IMR-90 (cell line): ENCODE measurements at regions not wholly inside any gene's neighbourhood (a gene's known extent, or its start where the extent isn't known, plus 50 kb on each side); places are given as distances from the start of the nearest gene placed in this dataset.

Source experiments
- ATAC-seq: fragments of 200-7000 bp; cut with Tn5 transposase; 2 replicates; pipeline ENCODE4 v1.9.1; 2020; ENCODE audit warnings: low read depth, mild to moderate bottlenecking, moderate library complexity
- BruUV-seq: library from RNA; stranded (reverse); fragments of 400-500 nt; replicated peaks from 2 replicates; lab custom pipeline; 2021; lab: Mats Ljungman, UMichigan
- CTCF ChIA-PET: fragments of 300-600 bp; formaldehyde crosslinking; extraction: SDS; loops from one replicate; lab custom pipeline; 2021; ENCODE audit warnings: antibody characterized with exemption; lab: Yijun Ruan, JAX
- POLR2A ChIA-PET: fragments of 300-600 bp; sonication (Branson Sonifier 250); formaldehyde crosslinking; loops from one replicate; lab custom pipeline; 2022; ENCODE audit warnings: antibody characterized with exemption; ENCODE audit not compliant: unreplicated experiment; lab: Charles Lee
- DNase-seq: peaks from one replicate; pipeline ENCODE4 v3.0.0; 2013
- H2AFZ ChIP-seq: replicated peaks from 2 replicates; pipeline ENCODE3; 2013; ENCODE audit warnings: low read length, mild to moderate bottlenecking; ENCODE audit not compliant: poor library complexity
- H2AK5ac ChIP-seq: 2 replicates; pipeline ENCODE4 v1.6.1; 2013; ENCODE audit warnings: low read depth, low read length, inconsistent platforms
- H2AK9ac ChIP-seq: replicated peaks from 2 replicates; pipeline ENCODE3; 2013; ENCODE audit warnings: mild to moderate bottlenecking, low read depth, low read length, moderate library complexity; ENCODE audit not compliant: poor library complexity
- H2BK120ac ChIP-seq: 2 replicates; pipeline ENCODE4 v1.6.1; 2013; ENCODE audit warnings: low read depth, low read length, inconsistent platforms
- H2BK15ac ChIP-seq: 3 replicates; pipeline ENCODE4 v1.6.1; 2013; ENCODE audit warnings: low read depth, low read length, inconsistent platforms
- H2BK20ac ChIP-seq: 2 replicates; pipeline ENCODE4 v1.6.1; 2013; ENCODE audit warnings: low read depth, mild to moderate bottlenecking, inconsistent platforms, low read length, moderate library complexity
- H2BK5ac ChIP-seq: 2 replicates; pipeline ENCODE4 v1.6.1; 2013; ENCODE audit warnings: mild to moderate bottlenecking, low read depth, low read length, inconsistent platforms; ENCODE audit not compliant: poor library complexity, severe bottlenecking
- H3K14ac ChIP-seq: replicated peaks from 2 replicates; pipeline ENCODE4 v1.6.1; 2013; ENCODE audit warnings: low read depth, low read length, inconsistent platforms
- H3K18ac ChIP-seq: 2 replicates; pipeline ENCODE4 v1.6.1; 2013; ENCODE audit warnings: low read depth, low read length, control low read depth
- H3K23ac ChIP-seq: 2 replicates; pipeline ENCODE4 v1.6.1; 2013; ENCODE audit warnings: low read depth, low read length, inconsistent platforms
- H3K27ac ChIP-seq: 2 replicates; pipeline ENCODE4 v1.5.1; 2013; ENCODE audit warnings: mild to moderate bottlenecking, control low read depth, low read length; ENCODE audit not compliant: insufficient read depth
- H3K27me3 ChIP-seq: 2 replicates; pipeline ENCODE4 v1.6.1; 2013; ENCODE audit warnings: low read length; ENCODE audit not compliant: control insufficient read depth, insufficient read depth
- H3K36me3 ChIP-seq: 2 replicates; pipeline ENCODE4 v1.6.1; 2013; ENCODE audit warnings: low read length, mixed read lengths; ENCODE audit not compliant: control insufficient read depth, insufficient read depth
- H3K4ac ChIP-seq: 2 replicates; pipeline ENCODE4 v1.6.1; 2013; ENCODE audit warnings: low read depth, low read length, inconsistent platforms
- H3K4me1 ChIP-seq: 2 replicates; pipeline ENCODE4 v1.6.1; 2013; ENCODE audit warnings: low read length, mixed read lengths; ENCODE audit not compliant: control insufficient read depth, insufficient read depth
- H3K4me2 ChIP-seq: 2 replicates; pipeline ENCODE4 v1.6.1; 2013; ENCODE audit warnings: low read depth, mild to moderate bottlenecking, control low read depth, low read length, moderate library complexity
- H3K4me3 ChIP-seq: 2 replicates; pipeline ENCODE4 v1.5.1; 2013; ENCODE audit warnings: low read depth, mild to moderate bottlenecking, control low read depth, low read length, moderate library complexity; ENCODE audit not compliant: insufficient read depth
- H3K56ac ChIP-seq: 2 replicates; pipeline ENCODE4 v1.6.1; 2013; ENCODE audit warnings: low read length, inconsistent platforms; ENCODE audit not compliant: insufficient read depth; ENCODE audit errors: extremely low read depth
- H3K79me1 ChIP-seq, 2 experiments: 2 replicates each; pipeline ENCODE4 v1.6.1; 2013; ENCODE audit warnings: low read length in 2 of 2, inconsistent platforms in 1 of 2, low read depth in 1 of 2
- H3K9ac ChIP-seq: 2 replicates; pipeline ENCODE4 v1.6.1; 2013; ENCODE audit warnings: low read depth, low read length, control low read depth
- H3K9me1 ChIP-seq: 2 replicates; pipeline ENCODE4 v1.6.1; 2013; ENCODE audit warnings: low read length, inconsistent platforms; ENCODE audit not compliant: insufficient read depth
- H3K9me3 ChIP-seq: 2 replicates; pipeline ENCODE4 v1.6.1; 2013; ENCODE audit warnings: low read length; ENCODE audit not compliant: control insufficient read depth, insufficient read depth
- H4K20me1 ChIP-seq: 2 replicates; pipeline ENCODE4 v1.6.1; 2013; ENCODE audit warnings: low read length, inconsistent platforms; ENCODE audit not compliant: insufficient read depth
- H4K5ac ChIP-seq: 2 replicates; pipeline ENCODE4 v1.6.1; 2013; ENCODE audit warnings: mild to moderate bottlenecking, low read depth, low read length, control low read depth
- H4K8ac ChIP-seq, 2 experiments: 2 replicates each; pipeline ENCODE4 v1.6.1; 2013; ENCODE audit warnings: low read depth in 2 of 2, low read length in 2 of 2, control low read depth in 1 of 2, inconsistent platforms in 1 of 2
- H4K91ac ChIP-seq: 2 replicates; pipeline ENCODE4 v1.6.1; 2013; ENCODE audit warnings: low read depth, low read length, inconsistent platforms; ENCODE audit not compliant: insufficient read depth
- CEBPB ChIP-seq: IDR thresholded peaks from 2 replicates; pipeline ENCODE4 v1.6.1; 2012; ENCODE audit warnings: low read depth, low read length, improper control_type of control experiment
- MAFK ChIP-seq: IDR thresholded peaks from 2 replicates; pipeline ENCODE4 v1.6.1; 2012; ENCODE audit warnings: low read depth, low read length, improper control_type of control experiment
- RCOR1 ChIP-seq: IDR thresholded peaks from 2 replicates; pipeline ENCODE4 v1.6.1; 2012; ENCODE audit warnings: mild to moderate bottlenecking, low read length, improper control_type of control experiment; ENCODE audit not compliant: insufficient replicate concordance
- WGBS, 2 experiments: methylation state at CpG; one replicate each; pipeline versions ENCODE4 v1.1.5 to v1.1.7; 2013; ENCODE audit warnings: missing lambda C conversion rate in 2 of 2; ENCODE audit not compliant: insufficient read length in 1 of 2; ENCODE audit errors: extremely low coverage in 2 of 2; 5-methylcytosine and 5-hydroxymethylcytosine counted together
- dilution Hi-C: fragments of 300-500 bp; cut with HindIII; formaldehyde crosslinking; loops from one replicate; pipeline ENCODE4 v1.14.3; 2018; ENCODE audit warnings: low sequenced_read_pairs; ENCODE audit not compliant: unreplicated experiment
- in situ Hi-C: fragments of 300-500 bp; cut with MboI; formaldehyde crosslinking; loops from 3 replicates; pipeline ENCODE4 v1.14.3; 2019; ENCODE audit warnings: low sequenced_read_pairs, inconsistent platforms, mixed read lengths
- intact Hi-C: fragments of 100-400 bp; cut with micrococcal nuclease; formaldehyde crosslinking; loops from 2 replicates; pipeline ENCODE4 v1.10.0; 2022
- TF ChIP-seq, protein P1 (sequence below): conservative IDR thresholded peaks from 2 replicates; pipeline ENCODE4 v1.5.1; 2012; ENCODE audit warnings: mild to moderate bottlenecking, low read depth, low read length, improper control_type of control experiment

GRCh38 chr18:39746201-39746600, 2180.6 kb upstream of the CELF4 start:
- H2AFZ ChIP-seq, result no peak overlapping the region
- WGBS, 2 experiments, result no CpG with 5 or more reads among the region's 4 CpGs
- dilution Hi-C loops (no loop called here), intact Hi-C loops (no loop called here), in situ Hi-C loops (no loop called here)
- DNase-seq (peak; percentile 1), ATAC-seq (no peak)
- H3K4me2 ChIP-seq, result no peak overlapping the region
- no peak overlapping the region for H3K14ac ChIP-seq
- no peak overlapping the region for H3K4me3 ChIP-seq
- peaks cover 3% of the 10 kb centered on the region for H3K9me1 ChIP-seq
- ChIA-PET CTCF (no interaction called here), POLR2A (no interaction called here)
- H3K27ac ChIP-seq, result no peak overlapping the region
- no peak overlapping the region for H2AK5ac ChIP-seq
- H3K56ac ChIP-seq, result no peak overlapping the region
- H4K5ac ChIP-seq, result no peak overlapping the region
- H3K9me3 ChIP-seq, result no peaks in the 10 kb centered on the region
- H3K4ac ChIP-seq, result no peak overlapping the region
- no peaks in the 10 kb centered on the region for H4K20me1 ChIP-seq
- no peak overlapping the region for H4K8ac ChIP-seq
- no peak overlapping the region for H3K18ac ChIP-seq
- H4K91ac ChIP-seq, result no peak overlapping the region
- no peaks in the 10 kb centered on the region for H3K27me3 ChIP-seq
- no peak overlapping the region for H2AK9ac ChIP-seq
- no peak for TF ChIP-seq MAFK
- TF ChIP-seq CEBPB, result no peak
- TF ChIP-seq RCOR1, result no peak
- TF ChIP-seq, protein P1, sequence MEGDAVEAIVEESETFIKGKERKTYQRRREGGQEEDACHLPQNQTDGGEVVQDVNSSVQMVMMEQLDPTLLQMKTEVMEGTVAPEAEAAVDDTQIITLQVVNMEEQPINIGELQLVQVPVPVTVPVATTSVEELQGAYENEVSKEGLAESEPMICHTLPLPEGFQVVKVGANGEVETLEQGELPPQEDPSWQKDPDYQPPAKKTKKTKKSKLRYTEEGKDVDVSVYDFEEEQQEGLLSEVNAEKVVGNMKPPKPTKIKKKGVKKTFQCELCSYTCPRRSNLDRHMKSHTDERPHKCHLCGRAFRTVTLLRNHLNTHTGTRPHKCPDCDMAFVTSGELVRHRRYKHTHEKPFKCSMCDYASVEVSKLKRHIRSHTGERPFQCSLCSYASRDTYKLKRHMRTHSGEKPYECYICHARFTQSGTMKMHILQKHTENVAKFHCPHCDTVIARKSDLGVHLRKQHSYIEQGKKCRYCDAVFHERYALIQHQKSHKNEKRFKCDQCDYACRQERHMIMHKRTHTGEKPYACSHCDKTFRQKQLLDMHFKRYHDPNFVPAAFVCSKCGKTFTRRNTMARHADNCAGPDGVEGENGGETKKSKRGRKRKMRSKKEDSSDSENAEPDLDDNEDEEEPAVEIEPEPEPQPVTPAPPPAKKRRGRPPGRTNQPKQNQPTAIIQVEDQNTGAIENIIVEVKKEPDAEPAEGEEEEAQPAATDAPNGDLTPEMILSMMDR, result no peak
- BruUV-seq, result no TSS peak
- no peak overlapping the region for H2BK5ac ChIP-seq
- no peak overlapping the region for H3K9ac ChIP-seq
- no peak overlapping the region for H2BK120ac ChIP-seq
- H3K4me1 ChIP-seq, result peaks cover 3% of the 10 kb centered on the region; the same call in 1 of the 2 replicates
- H2BK20ac ChIP-seq, result no peak overlapping the region
- no peak overlapping the region for H3K23ac ChIP-seq
- H3K79me1 ChIP-seq, result no peaks in the 10 kb centered on the region
- H3K36me3 ChIP-seq, result 0 out of 2 replicates have a peak, but pooled peaks cover 1% of the 10 kb centered on the region
- H2BK15ac ChIP-seq, result no peak overlapping the region
